ENCODE measurements at regions not wholly inside any gene's neighbourhood (a gene's known extent, or its start where the extent isn't known, plus 50 kb on each side); places are given as distances from the start of the nearest gene placed in this dataset.

DNA sequence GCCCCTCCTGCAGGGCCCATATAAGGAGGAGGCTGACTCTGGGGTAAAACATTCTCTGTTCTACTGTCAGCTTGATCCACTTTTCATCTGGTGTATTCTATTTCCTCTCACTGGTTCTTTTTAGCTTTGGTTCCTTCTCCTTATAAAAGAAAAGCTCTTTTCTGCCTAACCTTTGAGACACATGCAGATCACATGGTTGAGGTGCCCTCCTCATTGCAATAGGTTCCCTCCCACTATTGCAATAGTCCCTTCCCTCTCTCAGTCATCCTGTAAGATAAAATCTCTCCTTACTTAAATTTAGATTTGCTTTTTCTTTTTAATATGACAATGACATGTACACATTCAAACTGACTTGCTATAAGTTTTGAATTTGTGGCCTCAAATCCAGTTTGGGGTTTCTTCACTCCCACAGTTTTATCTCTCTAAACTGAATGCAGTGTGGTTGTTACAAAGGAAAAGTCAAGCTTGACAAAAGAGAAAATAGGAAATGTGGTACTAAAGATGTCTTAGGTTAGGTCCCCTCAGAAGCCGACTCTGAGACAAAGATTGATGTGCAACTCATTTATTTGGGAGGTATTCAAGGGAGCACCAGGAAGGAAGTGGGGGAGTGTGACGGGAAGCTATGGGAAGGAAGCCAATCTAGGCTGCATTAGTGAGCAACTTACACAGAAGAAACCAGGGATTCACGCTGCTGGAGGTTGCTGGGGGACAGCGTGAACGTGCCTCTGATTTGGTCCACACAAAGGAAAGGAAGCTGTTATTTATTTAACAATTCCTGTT, 127.6 kb upstream of the LINC00305 start:
- TF ChIP-seq, protein P1, sequence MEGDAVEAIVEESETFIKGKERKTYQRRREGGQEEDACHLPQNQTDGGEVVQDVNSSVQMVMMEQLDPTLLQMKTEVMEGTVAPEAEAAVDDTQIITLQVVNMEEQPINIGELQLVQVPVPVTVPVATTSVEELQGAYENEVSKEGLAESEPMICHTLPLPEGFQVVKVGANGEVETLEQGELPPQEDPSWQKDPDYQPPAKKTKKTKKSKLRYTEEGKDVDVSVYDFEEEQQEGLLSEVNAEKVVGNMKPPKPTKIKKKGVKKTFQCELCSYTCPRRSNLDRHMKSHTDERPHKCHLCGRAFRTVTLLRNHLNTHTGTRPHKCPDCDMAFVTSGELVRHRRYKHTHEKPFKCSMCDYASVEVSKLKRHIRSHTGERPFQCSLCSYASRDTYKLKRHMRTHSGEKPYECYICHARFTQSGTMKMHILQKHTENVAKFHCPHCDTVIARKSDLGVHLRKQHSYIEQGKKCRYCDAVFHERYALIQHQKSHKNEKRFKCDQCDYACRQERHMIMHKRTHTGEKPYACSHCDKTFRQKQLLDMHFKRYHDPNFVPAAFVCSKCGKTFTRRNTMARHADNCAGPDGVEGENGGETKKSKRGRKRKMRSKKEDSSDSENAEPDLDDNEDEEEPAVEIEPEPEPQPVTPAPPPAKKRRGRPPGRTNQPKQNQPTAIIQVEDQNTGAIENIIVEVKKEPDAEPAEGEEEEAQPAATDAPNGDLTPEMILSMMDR (conservative IDR thresholded peaks at IDR 0.05; ENCODE audit: low read depth, low read length) = no peak
- peak; percentile 30 for DNase-seq (ENCODE audit: low read depth)
- H3K4me3 ChIP-seq (ENCODE audit: low read depth, low read length) = no peak overlapping the region

DNA sequence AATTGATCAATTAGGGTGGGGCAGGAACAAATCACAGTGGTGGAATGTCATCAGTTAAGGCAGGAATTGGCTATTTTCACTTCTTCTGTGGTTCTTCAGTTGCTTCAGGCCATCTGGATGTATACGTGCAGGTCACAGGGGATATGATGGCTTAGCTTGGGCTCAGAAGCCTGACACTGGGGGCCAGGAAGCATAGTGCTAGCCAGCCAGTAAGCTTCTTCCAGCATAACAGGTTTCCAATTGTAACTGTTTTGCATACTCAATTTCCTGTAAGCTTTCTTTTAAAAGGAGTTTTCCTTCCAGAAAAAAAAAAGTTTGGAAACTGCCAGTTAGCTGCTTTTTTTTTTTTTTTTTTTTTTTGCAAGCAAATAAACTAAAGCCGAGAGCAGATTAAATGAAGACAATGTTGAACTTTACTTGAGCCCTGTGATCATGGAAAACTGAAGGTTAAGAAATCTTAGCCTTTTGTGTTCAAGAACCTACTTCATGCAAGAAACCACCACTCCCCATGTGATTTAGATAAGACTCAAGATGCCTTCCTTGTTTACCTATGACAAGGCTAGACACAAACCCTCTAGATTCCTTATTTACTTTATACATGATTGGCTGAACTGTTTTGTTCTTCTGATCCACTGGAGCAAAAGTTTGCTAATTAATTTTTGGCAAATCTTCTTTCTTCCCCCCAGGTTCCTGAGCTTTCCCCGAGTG, 126.9 kb upstream of the LINC00305 start:
- H3K4me3 ChIP-seq (ENCODE audit: low read depth, low read length) = no peak overlapping the region
- DNase-seq (ENCODE audit: low read depth) = peak; percentile 7
- TF ChIP-seq, protein P1 (conservative IDR thresholded peaks at IDR 0.05; ENCODE audit: low read depth, low read length) = no peak

DNA sequence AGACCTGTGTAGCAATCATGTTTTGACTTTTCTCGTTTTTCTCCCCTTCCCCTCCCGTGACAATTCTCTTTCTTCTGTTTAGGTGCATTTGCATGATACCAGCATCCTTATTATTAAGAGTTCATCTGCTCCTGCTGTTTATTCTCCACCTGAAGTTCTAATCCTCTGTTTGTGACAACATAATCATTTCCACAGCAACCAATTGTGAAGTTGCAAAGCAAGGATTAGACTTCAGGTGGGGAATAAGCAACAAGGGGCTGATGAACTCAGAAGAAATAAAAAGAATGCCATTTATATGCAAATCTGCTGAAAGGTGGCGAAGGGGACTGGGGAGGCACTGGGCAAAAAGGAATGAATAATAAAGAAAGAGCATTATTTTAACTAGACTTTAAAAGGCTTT, 124.8 kb upstream of the LINC00305 start:
- no peak for DNase-seq (ENCODE audit: low read depth)
- no peak overlapping the region for H3K4me3 ChIP-seq (ENCODE audit: low read depth, low read length)
- TF ChIP-seq, protein P1 (conservative IDR thresholded peaks at IDR 0.05; ENCODE audit: low read depth, low read length) = no peak

DNA sequence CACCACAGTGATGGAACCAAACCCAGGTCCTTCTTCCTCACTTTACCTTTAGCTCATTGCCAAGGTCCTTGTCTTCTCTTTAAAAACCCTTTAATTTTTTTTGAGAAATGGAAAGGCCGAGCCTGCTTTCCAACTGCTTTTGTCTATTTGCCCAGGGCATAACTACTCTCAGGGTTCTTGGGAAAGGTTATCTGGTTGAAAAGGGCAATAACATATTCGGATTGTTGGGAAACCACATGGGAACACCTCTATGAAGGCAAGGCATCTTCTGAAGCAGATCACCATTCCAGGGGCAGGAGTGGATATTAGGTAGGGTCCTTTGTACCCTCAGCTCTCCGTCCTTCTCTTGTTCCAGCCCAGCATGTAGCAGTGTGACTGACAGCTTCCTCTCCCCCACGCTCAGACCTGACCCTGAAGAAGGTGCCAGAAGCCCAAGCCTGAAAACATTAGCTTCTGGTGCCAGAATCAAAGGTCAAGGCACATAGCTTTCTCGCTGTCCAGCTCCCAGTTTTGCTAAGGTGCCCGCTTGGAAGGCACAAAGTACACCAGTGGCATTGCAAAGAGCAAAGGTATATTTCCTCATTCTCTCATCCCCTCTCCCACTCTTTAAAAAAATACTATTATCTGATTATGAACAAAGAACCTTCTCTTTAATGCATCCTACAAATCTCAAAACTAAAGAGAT, 123.2 kb upstream of the LINC00305 start:
- TF ChIP-seq, protein P1 (conservative IDR thresholded peaks at IDR 0.05; ENCODE audit: low read depth, low read length) = no peak
- no peak for DNase-seq (ENCODE audit: low read depth)
- no peak overlapping the region for H3K4me3 ChIP-seq (ENCODE audit: low read depth, low read length)

DNA sequence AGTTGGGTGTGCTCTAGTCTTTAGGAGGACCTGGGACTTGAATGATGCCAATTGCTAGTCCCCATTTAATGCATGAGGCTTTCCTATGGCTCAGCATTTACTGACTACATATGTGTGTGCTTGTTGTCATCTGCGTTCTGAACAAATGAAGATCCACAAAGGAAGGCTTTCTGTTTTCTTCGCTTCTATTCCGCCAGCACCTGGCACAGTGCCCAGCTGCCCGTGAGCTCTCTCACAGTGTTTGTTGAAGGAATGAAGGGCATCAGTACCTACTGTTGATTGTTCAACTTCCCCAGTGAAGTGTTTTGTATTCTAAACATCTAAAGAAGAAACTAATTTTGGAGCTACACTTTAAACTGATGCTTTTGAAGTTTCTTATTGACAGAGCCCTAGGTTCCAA, 122.4 kb upstream of the LINC00305 start:
- TF ChIP-seq, protein P1 (conservative IDR thresholded peaks at IDR 0.05; ENCODE audit: low read depth, low read length) = no peak
- no peak for DNase-seq (ENCODE audit: low read depth)
- no peak overlapping the region for H3K4me3 ChIP-seq (ENCODE audit: low read depth, low read length)

DNA sequence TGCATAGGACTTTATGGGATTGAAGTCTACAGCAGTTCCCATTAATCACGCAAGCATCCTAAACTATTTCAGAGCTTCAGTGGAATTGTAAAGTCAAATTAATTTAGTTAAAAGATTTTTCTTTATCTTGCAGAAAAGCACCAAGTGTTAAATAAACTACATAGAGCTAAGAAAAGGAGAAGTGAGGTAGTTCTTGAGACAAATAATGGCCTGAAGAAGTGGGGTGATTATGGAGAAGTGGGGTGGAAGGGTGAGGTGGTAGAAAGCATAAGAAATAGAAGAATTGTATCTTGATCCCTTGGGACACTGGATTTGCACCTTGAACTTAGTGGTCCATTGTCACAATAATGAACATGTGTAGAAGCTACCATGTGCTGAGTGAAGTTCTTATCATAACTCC, 121.7 kb upstream of the LINC00305 start:
- TF ChIP-seq, protein P1 (conservative IDR thresholded peaks at IDR 0.05; ENCODE audit: low read depth, low read length) = no peak
- no peak for DNase-seq (ENCODE audit: low read depth)
- H3K4me3 ChIP-seq (ENCODE audit: low read depth, low read length) = no peak overlapping the region

Data from choroid plexus epithelial cell (primary cell).